ENCODE measurements at regions not wholly inside any gene's neighbourhood (a gene's known extent, or its start where the extent isn't known, plus 50 kb on each side); places are given as distances from the start of the nearest gene placed in this dataset.

- no peaks in the 10 kb centered on the region for H3K9me3 ChIP-seq (ENCODE audit: control insufficient read depth in 4 of 4, low read length in 3 of 4)
- no peak overlapping the region for H3K4me3 ChIP-seq (ENCODE audit: low read depth in 1 of 3, low read length in 3 of 3)
- DNase-seq (ENCODE audit: low spot score) = no peak
- WGBS = 81% methylated on average over 2 of the region's 2 CpGs
- no peak overlapping the region for H3K9ac ChIP-seq (ENCODE audit: low read depth in 1 of 2, low read length in 2 of 2)
- no peaks in the 10 kb centered on the region for H3K27me3 ChIP-seq (ENCODE audit: control insufficient read depth in 4 of 4, insufficient read depth in 4 of 4, low read length in 3 of 4)
- no peak overlapping the region for H3K27ac ChIP-seq (ENCODE audit: low read depth in 1 of 2, low read length in 2 of 2)
- H3K4me1 ChIP-seq (ENCODE audit: control insufficient read depth in 4 of 4, insufficient read depth in 4 of 4, low read length in 3 of 4) = no peaks in the 10 kb centered on the region
- no peaks in the 10 kb centered on the region for H3K36me3 ChIP-seq (ENCODE audit: control insufficient read depth in 4 of 4, insufficient read depth in 3 of 4, low read depth in 1 of 4, low read length in 3 of 4)
- TF ChIP-seq SP1 (IDR thresholded peaks at IDR 0.05) (no peak), TAF1 (conservative IDR thresholded peaks at IDR 0.05) (no peak), NR2F2 (IDR thresholded peaks at IDR 0.05) (no peak), FOXA1 (IDR thresholded peaks at IDR 0.05) (no peak), FOXA2 (IDR thresholded peaks at IDR 0.05) (no peak), HNF4A (conservative IDR thresholded peaks at IDR 0.05) (no peak), RAD21 (IDR thresholded peaks at IDR 0.05) (no peak)
Measured at GRCh38 chr11:80650966-80651365, 1210.1 kb upstream of the TENM4 start.

- Histone ChIP-seq H3K27ac (ENCODE audit: low read depth in 1 of 2, low read length in 2 of 2) (no peak overlapping the region), H3K9me3 (ENCODE audit: control insufficient read depth in 4 of 4, low read length in 3 of 4) (no peaks in the 10 kb centered on the region), H3K27me3 (ENCODE audit: control insufficient read depth in 4 of 4, insufficient read depth in 4 of 4, low read length in 3 of 4) (no peaks in the 10 kb centered on the region), H3K4me1 (ENCODE audit: control insufficient read depth in 4 of 4, insufficient read depth in 4 of 4, low read length in 3 of 4) (no peaks in the 10 kb centered on the region), H3K4me3 (ENCODE audit: low read depth in 1 of 3, low read length in 3 of 3) (no peak overlapping the region), H3K9ac (ENCODE audit: low read depth in 1 of 2, low read length in 2 of 2) (no peak overlapping the region), H3K36me3 (ENCODE audit: control insufficient read depth in 4 of 4, insufficient read depth in 3 of 4, low read depth in 1 of 4, low read length in 3 of 4) (no peaks in the 10 kb centered on the region)
- TF ChIP-seq ATF3 (IDR thresholded peaks at IDR 0.05) = no peak
- TF ChIP-seq HNF4G (IDR thresholded peaks at IDR 0.05) = no peak
- TF ChIP-seq REST (IDR thresholded peaks at IDR 0.05) = no peak
- TF ChIP-seq EGR1 (IDR thresholded peaks at IDR 0.05; ENCODE audit: low read depth in 2 of 2) = no peak
- no peak for TF ChIP-seq HNF4A (conservative IDR thresholded peaks at IDR 0.05)
- TF ChIP-seq RAD21 (IDR thresholded peaks at IDR 0.05) = no peak
- TF ChIP-seq YY1 (IDR thresholded peaks at IDR 0.05) = no peak
- TF ChIP-seq CTCF (IDR thresholded peaks at IDR 0.05; ENCODE audit: low read depth, low read length, missing input control) = no peak
- TF ChIP-seq GABPA (IDR thresholded peaks at IDR 0.05 in 1 of 2, conservative IDR thresholded peaks at IDR 0.05 in 1 of 2) = no peak
- TF ChIP-seq NR2F2 (IDR thresholded peaks at IDR 0.05) = no peak
- no peak for TF ChIP-seq FOXA2 (IDR thresholded peaks at IDR 0.05)
- TF ChIP-seq RXRA (IDR thresholded peaks at IDR 0.05) = no peak
- TF ChIP-seq SP1 (IDR thresholded peaks at IDR 0.05) = no peak
- no peak for TF ChIP-seq FOXA1 (IDR thresholded peaks at IDR 0.05)
- TF ChIP-seq TAF1 (conservative IDR thresholded peaks at IDR 0.05) = no peak
- no peak for TF ChIP-seq JUND (IDR thresholded peaks at IDR 0.05)
- DNase-seq (ENCODE audit: low spot score) = no peak
- WGBS = 83% methylated on average over 5 of the region's 5 CpGs
Measured at GRCh38 chr11:80649186-80649585, 1208.4 kb upstream of the TENM4 start.

Data from liver (tissue), 8 donors.